Mucosa of descending colon (tissue), 3 donors: ENCODE measurements at regions not wholly inside any gene's neighbourhood (a gene's known extent, or its start where the extent isn't known, plus 50 kb on each side); places are given as distances from the start of the nearest gene placed in this dataset.

Experiments
- ATAC-seq: fragments of 200-7000 bp; cut with Tn5 transposase; one replicate; pipeline ENCODE4 v1.9.1; 2020; ENCODE audit warnings: mild to moderate bottlenecking, moderate library complexity
- DNase-seq, 3 donors: peaks; one replicate each; pipeline ENCODE4 v3.0.0-alpha.2; 2020
- H3K36me3 ChIP-seq: fragments of 200-600 bp; one replicate; pipeline ENCODE4 v1.8.0; 2021; ENCODE audit warnings: low read depth, mild to moderate bottlenecking
- H3K4me1 ChIP-seq: fragments of 200-600 bp; one replicate; pipeline ENCODE4 v1.8.0; 2021; ENCODE audit warnings: low read depth, mild to moderate bottlenecking
- H3K4me3 ChIP-seq: fragments of 200-600 bp; one replicate; pipeline ENCODE4 v1.8.0; 2021; ENCODE audit warnings: mild to moderate bottlenecking
- H3K9me3 ChIP-seq: fragments of 200-600 bp; one replicate; pipeline ENCODE4 v1.8.0; 2021; ENCODE audit warnings: mild to moderate bottlenecking
- intact Hi-C, 2 donors: fragments of 100-400 bp; cut with DNase I in 1 of 2; cut with micrococcal nuclease in 1 of 2; formaldehyde crosslinking; loops; one replicate each; pipeline versions ENCODE4 v1.11.0 to v1.11.1; 2022; cut with DNase I, micrococcal nuclease
- TF ChIP-seq, protein P1 (sequence below): fragments of 200-600 bp; IDR thresholded peaks from one replicate; pipeline ENCODE4 v1.8.0; 2022; ENCODE audit warnings: antibody characterized with exemption, mild to moderate bottlenecking
- donor health status: DM: no; HTN: no; CAD: no; lungs with moderate emphysema.
- donor health status: DM: no; HTN: no; CAD: no.
- donor health status: DM: no; HTN: yes; CAD: no.

GRCh38 chr2:103151046-103151445 is 389.2 kb downstream of the TMEM182 start:
- ATAC-seq (no peak), DNase-seq (no peak)
- no peaks in the 10 kb centered on the region for H3K36me3 ChIP-seq
- H3K4me3 ChIP-seq = no peak overlapping the region
- TF ChIP-seq, protein P1, sequence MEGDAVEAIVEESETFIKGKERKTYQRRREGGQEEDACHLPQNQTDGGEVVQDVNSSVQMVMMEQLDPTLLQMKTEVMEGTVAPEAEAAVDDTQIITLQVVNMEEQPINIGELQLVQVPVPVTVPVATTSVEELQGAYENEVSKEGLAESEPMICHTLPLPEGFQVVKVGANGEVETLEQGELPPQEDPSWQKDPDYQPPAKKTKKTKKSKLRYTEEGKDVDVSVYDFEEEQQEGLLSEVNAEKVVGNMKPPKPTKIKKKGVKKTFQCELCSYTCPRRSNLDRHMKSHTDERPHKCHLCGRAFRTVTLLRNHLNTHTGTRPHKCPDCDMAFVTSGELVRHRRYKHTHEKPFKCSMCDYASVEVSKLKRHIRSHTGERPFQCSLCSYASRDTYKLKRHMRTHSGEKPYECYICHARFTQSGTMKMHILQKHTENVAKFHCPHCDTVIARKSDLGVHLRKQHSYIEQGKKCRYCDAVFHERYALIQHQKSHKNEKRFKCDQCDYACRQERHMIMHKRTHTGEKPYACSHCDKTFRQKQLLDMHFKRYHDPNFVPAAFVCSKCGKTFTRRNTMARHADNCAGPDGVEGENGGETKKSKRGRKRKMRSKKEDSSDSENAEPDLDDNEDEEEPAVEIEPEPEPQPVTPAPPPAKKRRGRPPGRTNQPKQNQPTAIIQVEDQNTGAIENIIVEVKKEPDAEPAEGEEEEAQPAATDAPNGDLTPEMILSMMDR = no peak
- H3K9me3 ChIP-seq = no peaks in the 10 kb centered on the region
- intact Hi-C loops = no loop called here
- H3K4me1 ChIP-seq = no peaks in the 10 kb centered on the region

DNA sequence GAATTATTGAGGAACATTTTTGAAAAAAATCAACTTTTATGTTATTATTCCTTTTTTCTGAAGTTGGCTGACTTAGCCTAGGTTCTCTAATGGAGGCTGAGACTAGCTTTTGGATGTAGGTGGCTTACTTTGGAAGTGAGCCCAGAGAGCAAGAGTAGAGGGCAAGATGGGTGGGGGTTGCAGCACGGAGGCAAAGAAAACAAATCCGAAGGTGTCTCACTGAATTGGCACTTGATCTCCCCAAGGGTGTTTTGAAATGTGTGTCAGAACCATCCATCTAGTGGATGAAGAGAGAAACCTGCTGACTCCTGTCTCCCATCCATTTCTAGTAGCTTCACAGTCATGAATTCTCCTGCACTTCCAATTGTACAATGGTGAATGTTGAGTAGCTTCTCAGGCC is 390.7 kb downstream of the TMEM182 start:
- ATAC-seq (no peak), DNase-seq (no peak)
- Histone ChIP-seq H3K9me3 (no peaks in the 10 kb centered on the region), H3K4me1 (no peaks in the 10 kb centered on the region), H3K4me3 (no peak overlapping the region), H3K36me3 (no peaks in the 10 kb centered on the region)
- intact Hi-C loops = no loop called here
- TF ChIP-seq, protein P1 = no peak

GRCh38 chr2:103153580-103154284 is 391.9 kb downstream of the TMEM182 start:
- Histone ChIP-seq H3K36me3 (no peaks in the 10 kb centered on the region), H3K9me3 (no peaks in the 10 kb centered on the region), H3K4me1 (no peaks in the 10 kb centered on the region), H3K4me3 (no peak overlapping the region)
- DNase-seq (no peak), ATAC-seq (no peak)
- intact Hi-C loops = no loop called here
- TF ChIP-seq, protein P1 = no peak

DNA sequence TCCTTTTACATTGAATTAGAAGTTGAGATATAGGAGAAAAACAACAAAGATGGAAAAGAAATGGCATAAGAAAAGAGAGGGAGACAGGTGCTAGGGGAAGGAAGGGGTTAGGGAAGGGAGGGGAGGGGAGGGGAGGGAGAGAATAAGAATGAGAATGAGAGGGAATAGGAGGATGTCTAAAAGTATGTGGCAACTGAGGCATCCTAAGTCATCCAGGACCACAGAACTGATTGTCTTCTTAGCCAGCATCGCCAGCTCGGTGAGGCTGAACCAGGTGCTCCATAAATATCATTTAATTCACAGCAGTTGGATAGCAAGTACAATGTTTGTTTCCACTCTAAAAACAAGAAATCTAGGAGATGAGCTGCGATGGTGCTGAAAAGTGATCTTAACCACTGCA is 393.5 kb downstream of the TMEM182 start:
- Histone ChIP-seq H3K9me3 (no peaks in the 10 kb centered on the region), H3K4me3 (no peak overlapping the region), H3K4me1 (no peaks in the 10 kb centered on the region), H3K36me3 (no peaks in the 10 kb centered on the region)
- intact Hi-C loops = no loop called here
- TF ChIP-seq, protein P1 = no peak
- no peak for DNase-seq
- ATAC-seq = no peak

DNA sequence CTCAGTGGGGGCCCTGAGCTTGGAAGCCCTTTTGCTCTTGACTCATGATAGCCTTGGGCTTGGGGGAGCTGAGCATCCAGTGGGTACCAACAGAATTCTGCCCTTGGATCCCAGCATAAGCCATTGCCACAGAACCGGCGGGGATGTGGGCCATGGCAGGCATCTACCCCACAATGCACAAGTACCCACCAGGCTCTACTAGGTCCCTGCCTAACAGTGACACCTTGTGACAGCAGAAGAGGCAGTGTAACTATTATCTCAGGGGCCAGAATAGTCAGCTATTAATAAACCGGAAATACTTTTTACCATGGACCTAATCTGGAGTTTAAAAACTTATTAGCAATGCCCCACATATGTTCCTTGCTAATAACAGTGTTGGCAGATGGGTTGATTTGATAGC is 397.2 kb downstream of the TMEM182 start:
- TF ChIP-seq, protein P1 = no peak
- no peak for DNase-seq
- intact Hi-C loops = no loop called here
- Histone ChIP-seq H3K4me3 (no peak overlapping the region), H3K36me3 (no peaks in the 10 kb centered on the region), H3K9me3 (no peaks in the 10 kb centered on the region), H3K4me1 (no peaks in the 10 kb centered on the region)
- ATAC-seq = no peak
